Ishikawa (cell line): ENCODE measurements at regions not wholly inside any gene's neighbourhood (a gene's known extent, or its start where the extent isn't known, plus 50 kb on each side); places are given as distances from the start of the nearest gene placed in this dataset.

Experiments
- CEBPB ChIP-seq: IDR thresholded peaks from 2 replicates; pipeline ENCODE4 v1.6.1; 2012
- CREB1 ChIP-seq: IDR thresholded peaks from 2 replicates; pipeline ENCODE4 v1.6.1; 2012; ENCODE audit warnings: low read depth
- EGR1 ChIP-seq: IDR thresholded peaks from 2 replicates; pipeline ENCODE4 v1.6.1; 2012
- EP300 ChIP-seq: IDR thresholded peaks from 2 replicates; pipeline ENCODE4 v1.6.1; 2012; ENCODE audit warnings: borderline replicate concordance
- FOXM1 ChIP-seq: IDR thresholded peaks from 2 replicates; pipeline ENCODE4 v1.6.1; 2012; ENCODE audit warnings: low read depth, borderline replicate concordance
- MAX ChIP-seq: IDR thresholded peaks from 2 replicates; pipeline ENCODE4 v1.6.1; 2012
- NFIC ChIP-seq: IDR thresholded peaks from 2 replicates; pipeline ENCODE4 v1.6.1; 2012
- RAD21 ChIP-seq: IDR thresholded peaks from 2 replicates; pipeline ENCODE4 v1.6.1; 2012; ENCODE audit warnings: low read depth
- REST ChIP-seq: IDR thresholded peaks from 2 replicates; pipeline ENCODE4 v1.6.1; 2012; ENCODE audit warnings: low read depth, mild to moderate bottlenecking
- TAF1 ChIP-seq: IDR thresholded peaks from 2 replicates; pipeline ENCODE4 v1.6.1; 2012; ENCODE audit warnings: low read depth, mild to moderate bottlenecking
- TCF12 ChIP-seq: IDR thresholded peaks from 2 replicates; pipeline ENCODE4 v1.6.1; 2012; ENCODE audit warnings: low read depth
- TEAD4 ChIP-seq: IDR thresholded peaks from 2 replicates; pipeline ENCODE4 v1.6.1; 2012
- USF1 ChIP-seq: IDR thresholded peaks from 2 replicates; pipeline ENCODE4 v1.6.1; 2012
- YY1 ChIP-seq: IDR thresholded peaks from 2 replicates; pipeline ENCODE4 v1.6.1; 2012; ENCODE audit warnings: low read depth
- ZBTB7A ChIP-seq: IDR thresholded peaks from 2 replicates; pipeline ENCODE4 v1.6.1; 2012; ENCODE audit warnings: low read depth

- TF ChIP-seq CREB1: no peak
- no peak for TF ChIP-seq TEAD4
- no peak for TF ChIP-seq YY1
- no peak for TF ChIP-seq ZBTB7A
- no peak for TF ChIP-seq EP300
- no peak for TF ChIP-seq CEBPB
- no peak for TF ChIP-seq TCF12
- no peak for TF ChIP-seq REST
- no peak for TF ChIP-seq MAX
- TF ChIP-seq FOXM1: no peak
- TF ChIP-seq RAD21: no peak
- no peak for TF ChIP-seq NFIC
- TF ChIP-seq TAF1: no peak
- no peak for TF ChIP-seq USF1
- TF ChIP-seq EGR1: no peak
These were observed 356.2 kb downstream of the GLRX3 start for GRCh38 chr10:130492266-130492934.

GRCh38 chr10:130493021-130493420, 356.8 kb downstream of the GLRX3 start:
- no peak for TF ChIP-seq CREB1
- no peak for TF ChIP-seq EP300
- TF ChIP-seq YY1: no peak
- no peak for TF ChIP-seq EGR1
- TF ChIP-seq USF1: no peak

GRCh38 chr10:130493446-130494145, 357.4 kb downstream of the GLRX3 start:
- TF ChIP-seq TAF1: no peak
- no peak for TF ChIP-seq ZBTB7A
- no peak for TF ChIP-seq TCF12
- no peak for TF ChIP-seq CREB1
- TF ChIP-seq REST: no peak
- TF ChIP-seq TEAD4: no peak
- no peak for TF ChIP-seq EGR1
- TF ChIP-seq RAD21: no peak

GRCh38 chr10:130495116-130495862, 359.1 kb downstream of the GLRX3 start:
- TF ChIP-seq MAX: no peak
- TF ChIP-seq TEAD4: no peak
- TF ChIP-seq FOXM1: no peak
- no peak for TF ChIP-seq RAD21
- no peak for TF ChIP-seq CEBPB
- TF ChIP-seq TCF12: no peak
- TF ChIP-seq ZBTB7A: no peak
- no peak for TF ChIP-seq EGR1
- TF ChIP-seq EP300: no peak
- TF ChIP-seq CREB1: no peak
- no peak for TF ChIP-seq TAF1

GRCh38 chr10:130495891-130496636, 359.9 kb downstream of the GLRX3 start:
- TF ChIP-seq TEAD4 (no peak), RAD21 (no peak), TCF12 (no peak), YY1 (no peak), EP300 (no peak), CREB1 (no peak)
